RWPE2 (cell line): ENCODE measurements at regions not wholly inside any gene's neighbourhood (a gene's known extent, or its start where the extent isn't known, plus 50 kb on each side); places are given as distances from the start of the nearest gene placed in this dataset.

Source experiments
- ATAC-seq: fragments of 200-7000 bp; cut with Tn5 transposase; 3 replicates; pipeline ENCODE4 v1.9.1; 2021; ENCODE audit warnings: low read depth
- DNase-seq: peaks from one replicate; pipeline ENCODE4 v3.0.0-alpha.2; 2020; ENCODE audit warnings: low spot score
- H3K27ac ChIP-seq: fragments of 450-650 bp; 2 replicates; pipeline ENCODE4 v1.5.1; 2017; ENCODE audit warnings: mild to moderate bottlenecking; ENCODE audit not compliant: poor library complexity, severe bottlenecking
- H3K27me3 ChIP-seq: fragments of 250-450 bp; sonication (Bioruptor Pico); 2 replicates; pipeline ENCODE4 v1.5.1; 2021; ENCODE audit warnings: mild to moderate bottlenecking, moderate library complexity; ENCODE audit not compliant: insufficient read depth, poor library complexity, severe bottlenecking
- H3K36me3 ChIP-seq: fragments of 250-450 bp; sonication (Bioruptor Pico); 2 replicates; pipeline ENCODE4 v1.5.1; 2020; ENCODE audit warnings: low read depth, mild to moderate bottlenecking, moderate library complexity
- H3K4me1 ChIP-seq: fragments of 250-450 bp; sonication (Bioruptor Pico); 2 replicates; pipeline ENCODE4 v1.5.1; 2021; ENCODE audit warnings: mild to moderate bottlenecking, moderate library complexity; ENCODE audit not compliant: insufficient read depth, poor library complexity, severe bottlenecking
- H3K4me3 ChIP-seq: fragments of 250-450 bp; sonication (Bioruptor Pico); 2 replicates; pipeline ENCODE4 v1.5.1; 2021; ENCODE audit warnings: mild to moderate bottlenecking, moderate library complexity; ENCODE audit not compliant: severe bottlenecking
- H3K9me3 ChIP-seq: fragments of 250-450 bp; sonication (Bioruptor Pico); 2 replicates; pipeline ENCODE4 v1.5.1; 2021; ENCODE audit warnings: mild to moderate bottlenecking, moderate library complexity; ENCODE audit not compliant: severe bottlenecking
- CTCF ChIP-seq: fragments of 450-650 bp; IDR thresholded peaks from one replicate; pipeline ENCODE4 v1.5.1; 2017; ENCODE audit warnings: mild to moderate bottlenecking, moderate library complexity; ENCODE audit not compliant: poor library complexity, severe bottlenecking

GRCh38 chr5:136726506-136726905 is 361.2 kb upstream of the TRPC7 start:
- H3K4me3 ChIP-seq: no peak overlapping the region
- peaks cover 2% of the 10 kb centered on the region for H3K27me3 ChIP-seq
- H3K36me3 ChIP-seq: no peaks in the 10 kb centered on the region
- TF ChIP-seq CTCF: no peak
- no peaks in the 10 kb centered on the region for H3K9me3 ChIP-seq
- H3K4me1 ChIP-seq: no peaks in the 10 kb centered on the region
- DNase-seq (no peak), ATAC-seq (no peak)
- H3K27ac ChIP-seq: no peak overlapping the region

GRCh38 chr5:136724161-136724560 is 358.8 kb upstream of the TRPC7 start:
- ATAC-seq (no peak), DNase-seq (no peak)
- Histone ChIP-seq H3K4me3 (no peak overlapping the region), H3K36me3 (no peaks in the 10 kb centered on the region), H3K4me1 (no peaks in the 10 kb centered on the region), H3K27ac (no peak overlapping the region), H3K27me3 (peaks cover 6% of the 10 kb centered on the region), H3K9me3 (no peaks in the 10 kb centered on the region)
- no peak for TF ChIP-seq CTCF

- TF ChIP-seq CTCF: no peak
- Histone ChIP-seq H3K4me1 (no peaks in the 10 kb centered on the region), H3K27me3 (peaks cover 6% of the 10 kb centered on the region), H3K36me3 (no peaks in the 10 kb centered on the region), H3K9me3 (no peaks in the 10 kb centered on the region), H3K4me3 (no peak overlapping the region), H3K27ac (no peak overlapping the region)
- no peak for ATAC-seq
- DNase-seq: no peak
Observed at GRCh38 chr5:136722581-136722980, 357.2 kb upstream of the TRPC7 start.

GRCh38 chr5:136722086-136722485 is 356.7 kb upstream of the TRPC7 start:
- DNase-seq (no peak), ATAC-seq (no peak)
- Histone ChIP-seq H3K27ac (no peak overlapping the region), H3K36me3 (no peaks in the 10 kb centered on the region), H3K9me3 (no peaks in the 10 kb centered on the region), H3K27me3 (peaks cover 6% of the 10 kb centered on the region), H3K4me3 (no peak overlapping the region), H3K4me1 (no peaks in the 10 kb centered on the region)
- TF ChIP-seq CTCF: no peak

GRCh38 chr5:136720674-136721073 is 355.3 kb upstream of the TRPC7 start:
- H3K27me3 ChIP-seq: peaks cover 3% of the 10 kb centered on the region
- no peak overlapping the region for H3K4me3 ChIP-seq
- H3K9me3 ChIP-seq: no peaks in the 10 kb centered on the region
- no peaks in the 10 kb centered on the region for H3K4me1 ChIP-seq
- H3K27ac ChIP-seq: no peak overlapping the region
- no peaks in the 10 kb centered on the region for H3K36me3 ChIP-seq
- ATAC-seq (no peak), DNase-seq (no peak)
- TF ChIP-seq CTCF: no peak
